OCI-LY1 (cell line): ENCODE measurements at regions not wholly inside any gene's neighbourhood (a gene's known extent, or its start where the extent isn't known, plus 50 kb on each side); places are given as distances from the start of the nearest gene placed in this dataset.

Experiments used
- CTCF ChIP-seq: fragments of 200-600 bp; sonication (generic), shearing (Covaris generic); IDR thresholded peaks from 2 replicates; pipeline ENCODE4 v1.5.1; 2017; ENCODE audit warnings: mild to moderate bottlenecking, antibody characterized with exemption, low read length, moderate library complexity, mixed read lengths
- EZH2 ChIP-seq: fragments of 200-600 bp; sonication (generic), shearing (Covaris generic); IDR thresholded peaks from 2 replicates; pipeline ENCODE4 v1.8.0; 2017; ENCODE audit warnings: borderline replicate concordance, mixed run types, mild to moderate bottlenecking, antibody characterized with exemption, low read length, moderate library complexity, mixed read lengths

GRCh38 chr2:128793404-128793803 lies 474.7 kb upstream of the HS6ST1 start:
- TF ChIP-seq CTCF, result no peak
- no peak for TF ChIP-seq EZH2
